Activated CD4-positive, alpha-beta T cell treated with anti-CD3 and anti-CD28 coated beads, Interleukin-2, amount 50 U/mL, for 48 hours (primary cell): ENCODE measurements at regions not wholly inside any gene's neighbourhood (a gene's known extent, or its start where the extent isn't known, plus 50 kb on each side); places are given as distances from the start of the nearest gene placed in this dataset.
"Not testable (repeated sequence)": the region's sequence is repeated elsewhere in the genome, so short reads cannot be mapped to it uniquely, and the experiment has no call there.

Experiments
- DNase-seq, 2 experiments: peaks; one replicate each; pipeline ENCODE4 v3.0.0-alpha.2; 2020

- DNase-seq: no peak
Observed at GRCh38 chr11:87529486-87529885, 491.8 kb downstream of the TMEM135 start.

DNA sequence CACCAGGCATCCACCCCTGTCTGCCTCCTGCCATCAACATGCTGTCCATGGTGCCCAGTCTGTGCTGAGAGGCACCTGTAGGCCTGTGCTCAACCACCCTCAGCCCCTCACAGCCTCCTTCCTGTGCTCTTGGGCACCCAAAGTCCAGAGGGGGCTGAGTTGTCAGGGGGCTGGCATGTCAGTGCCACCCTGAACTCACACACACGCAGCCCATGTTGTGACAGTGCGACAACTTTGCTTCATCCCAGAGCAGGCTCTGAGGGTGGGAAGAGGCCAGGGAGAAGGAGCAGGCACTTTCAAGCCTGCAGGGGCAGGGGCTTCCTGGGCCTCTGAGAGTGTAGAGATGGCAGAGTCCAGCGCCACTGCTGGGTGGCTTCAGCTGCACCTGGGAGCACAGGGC, 491.0 kb downstream of the TMEM135 start:
- no peak for DNase-seq

DNA sequence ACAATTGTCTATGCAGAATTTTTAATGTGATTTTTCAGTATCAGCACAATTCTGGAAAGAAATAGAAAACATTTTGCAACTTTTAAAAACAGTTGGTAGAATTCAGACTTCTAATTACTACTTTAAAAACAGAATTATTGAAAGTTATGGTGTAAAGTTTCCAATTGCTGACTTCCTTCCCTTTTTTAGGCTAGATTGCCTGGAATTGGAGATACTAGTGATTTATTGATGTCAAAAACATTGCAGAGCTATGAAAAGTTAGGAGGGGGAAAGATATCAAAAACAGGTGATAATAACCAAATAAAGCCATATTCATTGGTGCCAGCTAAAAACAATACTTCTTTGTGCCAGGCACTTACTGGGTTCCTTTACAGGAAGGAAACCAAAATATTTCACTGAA, 485.5 kb downstream of the TMEM135 start:
- DNase-seq: no peak

DNA sequence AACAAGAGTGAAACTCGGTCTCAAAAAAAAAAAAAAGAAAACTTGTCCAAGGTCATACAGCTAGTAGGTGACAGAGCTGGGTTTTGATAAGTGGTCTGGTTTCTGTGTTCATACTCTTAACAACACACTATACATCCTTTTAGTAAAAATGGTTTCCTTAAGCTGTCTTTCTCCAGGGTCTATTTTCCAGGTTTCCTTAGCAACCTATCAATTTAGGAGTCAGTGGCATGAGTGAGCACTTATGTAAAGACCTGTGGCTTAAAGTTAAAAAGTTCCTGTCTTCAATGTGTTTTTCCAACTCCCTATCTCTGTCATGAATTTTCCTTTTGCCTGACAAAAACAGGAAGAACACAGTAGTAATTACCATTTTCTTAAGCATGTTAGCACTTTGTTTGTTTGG, 480.5 kb downstream of the TMEM135 start:
- no peak for DNase-seq

DNA sequence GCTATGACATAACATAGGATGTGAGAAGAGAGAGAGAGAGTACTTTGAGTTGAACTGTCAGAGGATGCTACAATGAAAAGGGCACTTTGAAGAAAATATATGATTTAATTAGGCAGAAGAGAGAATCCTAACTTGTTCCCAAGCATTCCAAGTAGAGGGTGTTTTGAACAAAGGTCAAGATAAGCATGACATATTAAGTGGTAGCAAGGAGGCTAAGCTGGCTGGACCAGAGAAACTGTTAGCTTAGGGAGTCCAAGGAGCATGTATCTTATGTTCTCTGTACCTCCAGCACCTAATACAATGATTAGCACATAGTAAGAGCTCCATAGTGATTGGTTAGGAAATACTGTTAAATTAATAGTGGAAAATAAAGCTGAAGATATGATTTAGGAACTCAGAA, 479.6 kb downstream of the TMEM135 start:
- no peak for DNase-seq

DNA sequence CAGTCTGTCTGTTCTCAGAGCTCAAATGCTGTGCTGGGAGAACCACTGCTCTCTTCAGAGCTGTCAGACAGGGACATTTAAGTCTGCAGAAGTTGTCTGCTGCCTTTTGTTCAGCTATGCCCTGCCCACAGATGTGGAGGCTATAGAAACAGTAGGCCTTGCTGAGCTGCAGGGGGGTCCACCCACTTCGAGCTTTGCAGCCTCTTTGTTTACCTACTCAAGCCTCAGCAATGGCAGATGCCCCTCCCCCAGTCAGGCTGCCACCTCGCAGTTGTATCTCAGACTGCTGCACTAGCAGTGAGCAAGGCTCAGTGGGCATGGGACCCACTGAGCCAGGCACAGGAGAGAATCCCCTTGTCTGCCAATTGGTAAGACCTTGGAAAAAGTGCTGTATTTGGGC, 470.0 kb downstream of the TMEM135 start:
- DNase-seq: not testable (repeated sequence)

GRCh38 chr11:87506946-87507345, 469.2 kb downstream of the TMEM135 start:
- DNase-seq: not testable (repeated sequence)

GRCh38 chr11:87501388-87501787, 463.7 kb downstream of the TMEM135 start:
- no peak for DNase-seq

GRCh38 chr11:87494936-87495335, 457.2 kb downstream of the TMEM135 start:
- DNase-seq: not testable (repeated sequence)

- not testable (repeated sequence) for DNase-seq
Observed at GRCh38 chr11:87494026-87494425, 456.3 kb downstream of the TMEM135 start.

DNA sequence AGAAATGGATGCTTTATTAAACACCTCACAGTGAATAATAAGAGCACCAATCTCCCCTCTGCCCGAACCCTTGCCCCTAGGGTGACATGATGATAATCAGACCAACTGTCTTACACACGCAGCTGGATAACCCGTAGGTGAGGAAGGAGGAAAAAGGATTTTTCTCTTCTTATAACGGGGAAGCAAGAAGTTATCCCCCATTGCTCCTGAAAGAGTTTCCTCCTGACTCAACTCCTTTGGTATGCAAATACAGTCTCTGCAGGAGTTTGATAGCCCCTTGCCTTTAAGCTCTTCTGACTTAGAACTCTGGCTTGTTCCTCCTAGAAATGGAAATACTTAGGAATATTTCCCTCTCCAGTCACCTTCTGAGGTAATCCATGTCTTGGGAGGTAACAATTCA, 455.8 kb downstream of the TMEM135 start:
- DNase-seq: no peak

GRCh38 chr11:87491381-87491780, 453.6 kb downstream of the TMEM135 start:
- DNase-seq: no peak

- no peak for DNase-seq
Observed at GRCh38 chr11:87490671-87491070, 452.9 kb downstream of the TMEM135 start.

GRCh38 chr11:87484566-87484965, 446.8 kb downstream of the TMEM135 start:
- DNase-seq: no peak

GRCh38 chr11:87477321-87477720, 439.6 kb downstream of the TMEM135 start:
- DNase-seq: no peak

GRCh38 chr11:87473174-87473573, 435.4 kb downstream of the TMEM135 start:
- no peak for DNase-seq

GRCh38 chr11:87466223-87466622, 428.5 kb downstream of the TMEM135 start:
- no peak for DNase-seq

- no peak for DNase-seq
Observed at GRCh38 chr11:87465716-87466115, 428.0 kb downstream of the TMEM135 start.

DNA sequence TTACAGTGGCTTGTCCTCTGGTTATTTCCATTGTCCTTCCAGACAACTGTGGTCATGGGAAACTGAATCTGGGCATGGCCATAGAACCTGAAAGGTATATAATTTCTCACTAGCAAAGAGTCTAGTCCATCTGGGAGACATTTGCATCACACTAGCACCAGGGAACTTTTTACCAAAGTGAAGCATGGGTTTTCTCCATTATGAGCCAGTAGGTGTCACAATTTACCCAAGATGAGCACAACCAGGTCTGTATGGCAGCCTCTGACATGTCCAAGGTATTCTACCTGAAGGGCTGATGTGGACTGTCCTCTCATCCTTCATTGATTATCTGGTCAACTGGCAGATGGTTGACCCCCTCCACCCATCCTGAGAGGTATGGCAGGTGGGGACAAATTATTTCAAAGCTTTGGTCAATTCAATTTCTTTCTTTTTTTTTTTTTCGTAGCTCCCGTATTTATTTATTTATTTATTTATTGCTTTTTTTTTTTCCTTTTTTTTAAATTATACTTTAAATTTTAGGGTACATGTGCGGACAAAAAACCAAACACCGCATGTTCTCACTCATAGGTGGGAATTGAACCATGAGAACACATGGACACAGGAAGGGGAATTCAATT, 425.9 kb downstream of the TMEM135 start:
- no peak for DNase-seq

- no peak for DNase-seq
Observed at GRCh38 chr11:87462171-87462570, 424.4 kb downstream of the TMEM135 start.

DNA sequence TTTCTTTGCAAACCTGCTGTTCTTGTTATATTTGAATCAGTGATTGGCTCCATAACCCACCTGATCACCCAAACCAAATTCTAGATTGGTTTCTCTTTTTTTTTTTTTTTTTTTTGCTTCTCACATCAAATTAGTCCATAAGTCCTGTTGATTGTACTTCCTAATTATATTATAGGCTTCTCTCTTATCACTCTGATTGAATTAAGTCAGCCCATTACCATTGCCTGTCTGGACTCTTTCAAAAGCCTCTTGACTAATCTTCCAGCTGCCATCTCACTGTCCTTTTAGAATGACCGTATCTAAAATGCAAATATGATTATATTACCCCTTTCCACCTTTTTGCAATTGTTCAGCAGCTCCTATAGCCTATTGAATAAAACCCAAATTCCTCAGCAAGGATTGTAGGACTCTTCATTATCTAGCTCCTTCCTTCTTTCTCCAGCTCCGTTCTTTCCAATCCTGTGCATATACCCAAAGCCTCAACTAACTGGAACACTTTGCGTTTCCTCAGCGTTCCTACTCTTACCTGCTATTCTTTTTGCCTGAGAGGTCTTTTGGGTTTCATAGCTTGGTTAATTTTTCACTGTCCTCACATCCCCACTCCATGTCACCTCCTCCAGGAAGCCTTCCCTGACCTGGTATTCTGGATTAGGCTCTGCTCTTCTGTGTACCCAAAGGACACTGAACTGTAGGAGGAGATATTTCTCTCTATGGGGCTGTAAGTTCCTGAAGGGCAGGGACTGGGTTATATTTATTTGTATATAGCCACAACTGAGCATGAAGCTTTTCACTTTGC, 423.3 kb downstream of the TMEM135 start:
- no peak for DNase-seq

DNA sequence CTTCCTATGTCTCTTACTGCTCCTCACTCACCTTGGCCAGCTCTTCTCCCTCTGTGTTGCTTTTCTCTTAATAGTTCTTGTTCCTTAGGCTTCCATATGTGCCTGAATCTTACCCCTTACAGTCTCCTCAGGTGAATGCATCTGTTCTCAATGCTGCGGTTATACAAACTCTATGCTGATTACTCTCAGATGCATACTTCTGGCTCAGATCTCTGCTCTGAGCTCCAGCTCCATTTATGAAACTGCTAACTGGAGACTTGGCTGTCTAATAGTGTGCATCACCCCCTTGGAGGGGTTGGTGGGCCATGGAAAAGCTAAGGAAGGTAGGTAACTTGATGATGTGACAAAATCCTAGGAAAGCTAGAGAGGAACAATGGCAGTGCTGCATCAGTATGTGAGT, 422.5 kb downstream of the TMEM135 start:
- DNase-seq: no peak

GRCh38 chr11:87459351-87459750, 421.6 kb downstream of the TMEM135 start:
- no peak for DNase-seq

DNA sequence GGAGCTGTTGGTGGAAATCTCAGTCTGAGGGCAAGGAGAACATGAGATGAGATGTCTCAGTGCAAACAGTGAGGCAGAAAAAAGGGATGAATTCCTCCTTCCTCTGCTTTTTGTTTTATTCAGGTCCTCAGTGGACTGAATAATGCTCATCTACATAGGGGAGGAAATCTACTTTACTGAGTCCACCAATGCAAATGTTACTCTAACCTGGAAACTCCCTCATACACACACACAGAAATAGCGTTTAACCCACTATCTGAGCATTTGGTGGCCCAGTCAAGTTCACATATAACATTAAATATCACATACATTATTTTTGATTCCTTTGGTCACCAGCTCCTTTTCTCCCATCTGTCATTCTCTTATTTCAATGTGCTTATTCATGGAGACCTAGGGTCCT, 418.8 kb downstream of the TMEM135 start:
- no peak for DNase-seq

DNA sequence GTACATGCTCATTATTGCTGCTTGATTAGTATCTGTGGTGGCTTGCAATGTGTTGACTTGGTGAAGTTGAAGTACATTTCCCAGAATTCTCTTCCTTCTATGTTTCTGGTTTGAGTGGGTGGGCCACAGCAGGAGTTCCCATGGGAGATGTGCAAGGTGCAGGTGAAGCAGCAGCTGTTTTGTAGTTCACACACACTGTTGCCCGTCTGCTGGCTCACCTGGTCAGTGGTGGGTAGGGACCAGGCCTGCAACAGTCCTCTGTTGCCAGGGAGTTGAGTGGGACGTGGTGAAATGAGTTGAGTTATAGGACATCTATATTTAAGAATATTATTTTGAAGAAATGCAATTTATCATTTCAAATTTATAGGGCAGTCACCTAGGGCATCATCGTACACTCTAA, 417.4 kb downstream of the TMEM135 start:
- no peak for DNase-seq
